Vagina (tissue), 2 donors: ENCODE measurements at regions not wholly inside any gene's neighbourhood (a gene's known extent, or its start where the extent isn't known, plus 50 kb on each side); places are given as distances from the start of the nearest gene placed in this dataset.

ENCODE experiments used
- CTCF ChIP-seq, 3 experiments: fragments of 450-650 bp in 2 of 3; fragments of 200-600 bp in 1 of 3; sonication (generic) in 1 of 3; IDR thresholded peaks; one replicate each; pipeline ENCODE4 v1.5.1; 2017 to 2019; ENCODE audit warnings: antibody characterized with exemption in 3 of 3, mild to moderate bottlenecking in 2 of 3, moderate library complexity in 2 of 3
- POLR2A ChIP-seq, 2 donors: fragments of 450-650 bp; IDR thresholded peaks; one replicate each; pipeline ENCODE4 v1.6.1; 2017; ENCODE audit warnings: antibody characterized with exemption in 2 of 2, mild to moderate bottlenecking in 2 of 2, moderate library complexity in 2 of 2
- POLR2AphosphoS5 ChIP-seq, 2 donors: sonication (generic); formaldehyde crosslinking; IDR thresholded peaks; one replicate each; pipeline ENCODE4 v1.9.0; 2017; ENCODE audit warnings: antibody characterized with exemption in 2 of 2, mild to moderate bottlenecking in 2 of 2, low read depth in 1 of 2; ENCODE audit not compliant: insufficient read depth in 1 of 2

GRCh38 chr2:15720561-15721307, 129.1 kb downstream of the DDX1 start:
- TF ChIP-seq POLR2A (IDR thresholded peaks at IDR 0.05) (no peak), CTCF (IDR thresholded peaks at IDR 0.05) (no peak), POLR2AphosphoS5 (IDR thresholded peaks at IDR 0.05; ENCODE audit: insufficient read depth in 1 of 2, low read depth in 1 of 2) (no peak)
